K562 (cell line): ENCODE measurements at regions not wholly inside any gene's neighbourhood (a gene's known extent, or its start where the extent isn't known, plus 50 kb on each side); places are given as distances from the start of the nearest gene placed in this dataset.

Source experiments
- CC2D1A ChIP-seq: fragments of 450-650 bp; IDR thresholded peaks from 2 replicates; pipeline ENCODE4 v1.6.1; 2017; ENCODE audit warnings: mild to moderate bottlenecking
- CEBPG ChIP-seq, 3 experiments: fragments of 200-800 bp in 1 of 3; sonication (Bioruptor generic) in 1 of 3; sonication (generic) in 1 of 3; formaldehyde crosslinking in 1 of 3; IDR thresholded peaks in 2 of 3; conservative IDR thresholded peaks in 1 of 3; 2 replicates each; pipeline versions ENCODE4 v1.6.1 to v1.8.0; 2016 to 2022; ENCODE audit warnings: missing compliant biosample characterization in 2 of 3, missing genetic modification characterization in 2 of 3, mild to moderate bottlenecking in 1 of 3, missing genetic modification reagents in 1 of 3
- MAZ ChIP-seq, 2 experiments: fragments of 450-650 bp in 1 of 2; sonication (generic) in 1 of 2; formaldehyde crosslinking; IDR thresholded peaks in 1 of 2; conservative IDR thresholded peaks in 1 of 2; 2 replicates each; pipeline versions ENCODE4 v1.4.0 to v1.5.0; 2020; ENCODE audit warnings: mild to moderate bottlenecking in 1 of 2, missing genetic modification reagents in 1 of 2
- NCOA4 ChIP-seq: fragments of 450-650 bp; IDR thresholded peaks from 2 replicates; pipeline ENCODE4 v1.6.1; 2018; ENCODE audit warnings: mild to moderate bottlenecking; ENCODE audit not compliant: partially characterized antibody
- POLR2G ChIP-seq: fragments of 200-400 bp; formaldehyde crosslinking; IDR thresholded peaks from 2 replicates; pipeline ENCODE4 v1.6.1; 2017; ENCODE audit warnings: low read depth, mild to moderate bottlenecking, antibody characterized with exemption, low read length, moderate library complexity
- POLR2H ChIP-seq: IDR thresholded peaks from 2 replicates; pipeline ENCODE4 v1.6.1; 2016; ENCODE audit warnings: missing genetic modification characterization, low read depth, mild to moderate bottlenecking, control low read depth, missing compliant biosample characterization, moderate library complexity
- RAD21 ChIP-seq, 2 experiments: fragments of 250-450 bp in 1 of 2; fragments of 450-650 bp in 1 of 2; sonication (Bioruptor Pico) in 1 of 2; formaldehyde crosslinking in 1 of 2; IDR thresholded peaks in 1 of 2; conservative IDR thresholded peaks in 1 of 2; 2 replicates each; pipeline versions ENCODE4 v1.4.0 to v1.8.0; 2020 to 2022; ENCODE audit warnings: mild to moderate bottlenecking in 2 of 2, moderate library complexity in 1 of 2
- SIN3B ChIP-seq: fragments of 450-650 bp; IDR thresholded peaks from 2 replicates; pipeline ENCODE4 v1.6.1; 2017; ENCODE audit warnings: low read depth, mild to moderate bottlenecking, moderate library complexity
- TEAD1 ChIP-seq, 2 experiments: fragments of 450-650 bp in 1 of 2; sonication (generic) in 1 of 2; formaldehyde crosslinking; IDR thresholded peaks; 2 replicates each; pipeline versions ENCODE4 v1.4.0 to v1.8.0; 2020 to 2022; ENCODE audit warnings: mild to moderate bottlenecking in 2 of 2, missing genetic modification reagents in 1 of 2
- XRCC3 ChIP-seq: fragments of 450-650 bp; IDR thresholded peaks from 2 replicates; pipeline ENCODE4 v1.6.1; 2017; ENCODE audit warnings: mild to moderate bottlenecking, moderate library complexity
- TF ChIP-seq, protein P1 (sequence below), 2 experiments: fragments of 450-650 bp; formaldehyde crosslinking in 1 of 2; IDR thresholded peaks; 2 replicates each; pipeline versions ENCODE4 v1.4.0 to v1.6.1; 2014 to 2020; ENCODE audit warnings: mild to moderate bottlenecking in 2 of 2, borderline replicate concordance in 1 of 2, low read depth in 1 of 2
- TF ChIP-seq, protein P2 (sequence below): IDR thresholded peaks from 2 replicates; pipeline ENCODE4 v1.6.1; 2012; ENCODE audit warnings: low read depth, low read length, improper control_type of control experiment, borderline replicate concordance
- TF ChIP-seq, protein P3 (sequence below): fragments of 450-650 bp; formaldehyde crosslinking; IDR thresholded peaks from 2 replicates; pipeline ENCODE4 v1.4.0; 2022; ENCODE audit warnings: mild to moderate bottlenecking, moderate library complexity

DNA sequence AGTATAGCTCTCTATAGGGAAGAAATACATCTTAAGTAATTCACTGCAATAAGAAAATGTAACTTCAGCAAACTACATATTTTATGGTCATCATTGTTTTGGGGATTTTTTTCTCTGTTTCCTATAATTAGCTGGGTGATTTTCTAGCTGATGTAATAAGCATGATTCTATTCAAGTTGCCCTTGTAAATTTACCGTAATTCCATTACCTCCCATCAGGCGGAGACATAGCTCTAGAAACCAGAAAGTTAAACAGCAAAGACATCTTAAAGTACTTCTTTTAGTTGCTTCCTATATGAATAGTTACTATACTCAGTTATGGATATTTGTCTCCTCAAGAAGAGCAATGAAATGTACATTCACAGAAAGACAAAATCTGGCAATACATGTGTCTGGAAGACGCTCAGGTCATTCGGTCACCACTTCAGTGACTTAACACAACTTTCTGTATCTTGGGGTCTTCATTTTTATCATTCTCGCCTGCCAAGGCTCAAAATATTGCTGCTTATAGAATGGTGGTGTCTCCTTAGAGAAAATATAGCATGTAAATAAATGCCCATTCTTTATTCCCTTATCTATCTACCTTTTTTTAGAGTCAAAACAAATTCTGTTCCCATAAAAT, 239.9 kb upstream of the ZC3H12C start (continued):
- TF ChIP-seq, protein P1, sequence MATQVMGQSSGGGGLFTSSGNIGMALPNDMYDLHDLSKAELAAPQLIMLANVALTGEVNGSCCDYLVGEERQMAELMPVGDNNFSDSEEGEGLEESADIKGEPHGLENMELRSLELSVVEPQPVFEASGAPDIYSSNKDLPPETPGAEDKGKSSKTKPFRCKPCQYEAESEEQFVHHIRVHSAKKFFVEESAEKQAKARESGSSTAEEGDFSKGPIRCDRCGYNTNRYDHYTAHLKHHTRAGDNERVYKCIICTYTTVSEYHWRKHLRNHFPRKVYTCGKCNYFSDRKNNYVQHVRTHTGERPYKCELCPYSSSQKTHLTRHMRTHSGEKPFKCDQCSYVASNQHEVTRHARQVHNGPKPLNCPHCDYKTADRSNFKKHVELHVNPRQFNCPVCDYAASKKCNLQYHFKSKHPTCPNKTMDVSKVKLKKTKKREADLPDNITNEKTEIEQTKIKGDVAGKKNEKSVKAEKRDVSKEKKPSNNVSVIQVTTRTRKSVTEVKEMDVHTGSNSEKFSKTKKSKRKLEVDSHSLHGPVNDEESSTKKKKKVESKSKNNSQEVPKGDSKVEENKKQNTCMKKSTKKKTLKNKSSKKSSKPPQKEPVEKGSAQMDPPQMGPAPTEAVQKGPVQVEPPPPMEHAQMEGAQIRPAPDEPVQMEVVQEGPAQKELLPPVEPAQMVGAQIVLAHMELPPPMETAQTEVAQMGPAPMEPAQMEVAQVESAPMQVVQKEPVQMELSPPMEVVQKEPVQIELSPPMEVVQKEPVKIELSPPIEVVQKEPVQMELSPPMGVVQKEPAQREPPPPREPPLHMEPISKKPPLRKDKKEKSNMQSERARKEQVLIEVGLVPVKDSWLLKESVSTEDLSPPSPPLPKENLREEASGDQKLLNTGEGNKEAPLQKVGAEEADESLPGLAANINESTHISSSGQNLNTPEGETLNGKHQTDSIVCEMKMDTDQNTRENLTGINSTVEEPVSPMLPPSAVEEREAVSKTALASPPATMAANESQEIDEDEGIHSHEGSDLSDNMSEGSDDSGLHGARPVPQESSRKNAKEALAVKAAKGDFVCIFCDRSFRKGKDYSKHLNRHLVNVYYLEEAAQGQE (IDR thresholded peaks at IDR 0.05; ENCODE audit: borderline replicate concordance): peak; percentile 82
- TF ChIP-seq, protein P1 (CRISPR knock-in tag; IDR thresholded peaks at IDR 0.05; ENCODE audit: low read depth): no peak
- no peak for TF ChIP-seq XRCC3
- TF ChIP-seq POLR2G: no peak
- TF ChIP-seq, protein P2, sequence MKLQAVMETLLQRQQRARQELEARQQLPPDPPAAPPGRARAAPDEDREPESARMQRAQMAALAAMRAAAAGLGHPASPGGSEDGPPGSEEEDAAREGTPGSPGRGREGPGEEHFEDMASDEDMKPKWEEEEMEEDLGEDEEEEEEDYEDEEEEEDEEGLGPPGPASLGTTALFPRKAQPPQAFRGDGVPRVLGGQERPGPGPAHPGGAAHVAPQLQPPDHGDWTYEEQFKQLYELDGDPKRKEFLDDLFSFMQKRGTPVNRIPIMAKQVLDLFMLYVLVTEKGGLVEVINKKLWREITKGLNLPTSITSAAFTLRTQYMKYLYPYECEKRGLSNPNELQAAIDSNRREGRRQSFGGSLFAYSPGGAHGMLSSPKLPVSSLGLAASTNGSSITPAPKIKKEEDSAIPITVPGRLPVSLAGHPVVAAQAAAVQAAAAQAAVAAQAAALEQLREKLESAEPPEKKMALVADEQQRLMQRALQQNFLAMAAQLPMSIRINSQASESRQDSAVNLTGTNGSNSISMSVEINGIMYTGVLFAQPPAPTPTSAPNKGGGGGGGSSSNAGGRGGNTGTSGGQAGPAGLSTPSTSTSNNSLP: 0 out of 2 replicates have a peak, but pooled peaks have one; percentile 19
- no peak for TF ChIP-seq SIN3B
- peak; percentile 91 to 97 for TF ChIP-seq RAD21 (CRISPR knock-in tag; conservative IDR thresholded peaks at IDR 0.05 in 1 of 2, IDR thresholded peaks at IDR 0.05 in 1 of 2)
- TF ChIP-seq NCOA4: no peak
- TF ChIP-seq POLR2H (tag): 0 out of 2 replicates have a peak, but pooled peaks have one; percentile 30
- TF ChIP-seq CEBPG (CRISPR knock-in tag; IDR thresholded peaks at IDR 0.05): no peak
- TF ChIP-seq CEBPG (tag; conservative IDR thresholded peaks at IDR 0.05 in 1 of 2, IDR thresholded peaks at IDR 0.05 in 1 of 2): peak in 1 of 2 experiments; percentile 57; a peak in 2 of 4 replicates
- TF ChIP-seq MAZ (CRISPR knock-in tag; conservative IDR thresholded peaks at IDR 0.05 in 1 of 2, IDR thresholded peaks at IDR 0.05 in 1 of 2): no peak
- no peak for TF ChIP-seq TEAD1 (CRISPR knock-in tag; IDR thresholded peaks at IDR 0.05)
- TF ChIP-seq, protein P3, sequence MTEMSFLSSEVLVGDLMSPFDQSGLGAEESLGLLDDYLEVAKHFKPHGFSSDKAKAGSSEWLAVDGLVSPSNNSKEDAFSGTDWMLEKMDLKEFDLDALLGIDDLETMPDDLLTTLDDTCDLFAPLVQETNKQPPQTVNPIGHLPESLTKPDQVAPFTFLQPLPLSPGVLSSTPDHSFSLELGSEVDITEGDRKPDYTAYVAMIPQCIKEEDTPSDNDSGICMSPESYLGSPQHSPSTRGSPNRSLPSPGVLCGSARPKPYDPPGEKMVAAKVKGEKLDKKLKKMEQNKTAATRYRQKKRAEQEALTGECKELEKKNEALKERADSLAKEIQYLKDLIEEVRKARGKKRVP (CRISPR knock-in tag): peak; percentile 42; the same call in 1 of the 2 replicates
- TF ChIP-seq CC2D1A: peak; percentile 75; the same call in 1 of the 2 replicates
